Stimulated activated CD8-positive, alpha-beta memory T cell treated with anti-CD3 and anti-CD28 coated beads, Interleukin-12 subunit alpha, Interleukin-12 subunit beta, amount 100 ng/mL, for 1 hour (primary cell): ENCODE measurements at regions not wholly inside any gene's neighbourhood (a gene's known extent, or its start where the extent isn't known, plus 50 kb on each side); places are given as distances from the start of the nearest gene placed in this dataset.
"Not testable (repeated sequence)": the region's sequence is repeated elsewhere in the genome, so short reads cannot be mapped to it uniquely, and the experiment has no call there.

Source experiments
- DNase-seq: peaks from one replicate; pipeline ENCODE4 v3.0.0-alpha.2; 2020; ENCODE audit warnings: low read depth

- no peak for DNase-seq
Measured at GRCh38 chr13:70788074-70788473, 679.8 kb upstream of the KLHL1 start.

DNA sequence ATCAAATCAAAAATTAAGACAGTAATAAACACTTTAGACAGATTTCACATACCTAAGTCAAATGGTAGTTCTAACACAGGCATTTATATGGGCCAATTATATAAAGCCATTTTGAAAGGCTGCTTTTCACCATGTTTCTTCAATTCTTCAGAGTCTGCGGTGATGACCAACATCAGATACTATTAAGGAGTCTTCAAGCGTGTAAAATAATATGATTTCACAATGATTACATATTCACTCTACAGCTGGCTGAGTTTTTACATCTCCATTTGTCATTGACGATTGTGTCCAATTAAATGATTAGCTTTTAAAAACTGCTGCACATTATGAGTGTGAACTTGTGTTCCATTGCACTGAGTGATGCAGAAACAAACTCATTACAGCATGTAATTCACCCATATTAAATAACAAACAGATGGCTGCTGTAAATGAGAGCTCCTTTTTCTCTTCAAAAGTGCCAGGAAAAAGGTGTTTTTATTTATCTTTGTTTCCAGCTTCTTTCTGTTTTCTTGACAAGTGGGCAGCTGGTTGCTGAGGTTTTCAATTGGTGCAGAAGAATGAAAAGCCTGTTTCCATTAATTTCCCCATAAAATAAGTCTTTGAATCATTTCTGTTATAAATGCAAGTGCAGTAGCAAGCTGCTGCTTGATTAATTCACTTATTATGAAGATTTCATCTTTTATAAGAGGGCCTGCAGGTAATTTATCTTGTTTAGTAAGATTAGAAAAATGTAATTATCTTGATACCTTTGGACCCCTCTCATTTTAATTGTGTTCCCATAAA is 676.1 kb upstream of the KLHL1 start:
- DNase-seq: no peak

DNA sequence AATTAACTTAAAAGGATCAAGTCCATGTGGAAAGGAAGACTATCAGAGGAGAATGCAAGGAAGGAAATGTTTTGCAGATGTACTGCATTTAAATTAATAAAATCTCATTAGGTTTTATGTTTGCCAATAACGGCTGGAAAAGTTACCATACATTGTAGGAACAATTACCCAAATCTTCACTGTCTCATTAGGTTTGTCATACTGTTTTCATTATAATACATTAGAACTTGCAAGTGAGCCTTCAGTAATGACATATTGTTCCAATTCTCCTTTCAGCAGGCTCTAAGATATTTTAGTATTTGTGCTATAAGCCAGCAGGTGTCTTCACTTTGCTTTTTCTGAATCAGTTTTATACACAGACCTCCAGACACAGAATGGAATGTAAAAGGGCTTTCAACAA is 661.6 kb upstream of the KLHL1 start:
- no peak for DNase-seq

DNA sequence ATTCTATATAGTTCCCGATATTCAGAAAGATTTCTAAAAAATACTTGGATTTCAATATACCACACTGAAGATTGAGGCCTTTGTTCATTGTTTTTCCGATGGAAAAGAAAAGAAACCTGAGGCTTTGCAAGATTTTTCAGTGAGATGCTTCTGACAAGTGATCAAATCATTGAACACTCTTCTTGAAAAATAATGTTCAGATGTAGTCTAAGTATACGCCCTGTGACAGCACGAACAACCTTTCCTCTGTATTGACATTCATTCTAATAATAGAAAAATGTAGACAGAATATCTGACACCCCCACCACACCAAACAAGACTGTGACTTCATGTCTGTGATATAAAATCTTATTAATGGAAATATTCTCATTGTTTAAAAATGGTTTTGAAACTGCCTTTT is 650.7 kb upstream of the KLHL1 start:
- no peak for DNase-seq

DNA sequence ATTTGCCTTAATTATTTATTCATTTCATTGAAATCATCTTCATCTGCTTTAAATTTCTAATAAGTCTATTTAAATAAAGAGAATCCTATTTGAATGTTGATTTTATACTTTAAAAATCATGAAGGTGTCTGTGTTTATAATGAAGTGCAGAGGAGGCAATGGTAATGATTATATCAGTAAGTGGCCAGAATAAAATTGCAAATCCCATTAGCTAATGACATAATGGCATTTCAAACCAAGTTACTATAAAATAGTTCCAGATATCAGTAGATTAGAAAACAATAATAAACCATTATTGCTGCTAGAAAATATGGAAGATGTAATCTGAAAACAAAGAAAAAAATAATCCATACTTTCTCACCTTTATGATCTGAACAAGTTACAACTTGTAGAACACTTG is 647.8 kb upstream of the KLHL1 start:
- DNase-seq: no peak

- no peak for DNase-seq
Measured at GRCh38 chr13:70755456-70755855, 647.2 kb upstream of the KLHL1 start.

GRCh38 chr13:70747262-70747661 is 639.0 kb upstream of the KLHL1 start:
- no peak for DNase-seq

GRCh38 chr13:70746469-70746868 is 638.2 kb upstream of the KLHL1 start:
- not testable (repeated sequence) for DNase-seq

GRCh38 chr13:70736622-70737317 is 628.5 kb upstream of the KLHL1 start:
- no peak for DNase-seq

GRCh38 chr13:70732611-70733010 is 624.4 kb upstream of the KLHL1 start:
- no peak for DNase-seq

GRCh38 chr13:70729369-70729768 is 621.1 kb upstream of the KLHL1 start:
- DNase-seq: no peak

- DNase-seq: no peak
Measured at GRCh38 chr13:70723732-70724131, 615.5 kb upstream of the KLHL1 start.

GRCh38 chr13:70720386-70720785 is 612.1 kb upstream of the KLHL1 start:
- no peak for DNase-seq

DNA sequence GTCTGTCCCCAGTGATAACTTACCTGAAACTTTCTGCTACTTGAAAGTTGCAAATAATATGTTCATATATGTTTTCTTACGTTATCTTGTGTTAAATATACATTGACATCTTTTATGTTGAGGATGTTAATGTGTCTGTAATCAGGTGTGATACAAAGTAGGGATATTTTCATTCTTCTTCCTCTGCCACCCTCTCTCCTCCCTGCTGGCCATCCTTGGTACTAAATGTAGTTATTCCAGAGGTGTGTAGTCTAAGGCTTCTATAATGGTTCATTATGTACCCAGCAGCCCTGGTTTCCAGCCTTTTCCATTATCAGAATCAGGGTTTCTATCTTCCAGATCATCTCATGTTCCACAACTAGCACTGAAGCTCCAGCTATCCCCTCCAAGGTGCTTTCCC is 606.7 kb upstream of the KLHL1 start:
- no peak for DNase-seq

DNA sequence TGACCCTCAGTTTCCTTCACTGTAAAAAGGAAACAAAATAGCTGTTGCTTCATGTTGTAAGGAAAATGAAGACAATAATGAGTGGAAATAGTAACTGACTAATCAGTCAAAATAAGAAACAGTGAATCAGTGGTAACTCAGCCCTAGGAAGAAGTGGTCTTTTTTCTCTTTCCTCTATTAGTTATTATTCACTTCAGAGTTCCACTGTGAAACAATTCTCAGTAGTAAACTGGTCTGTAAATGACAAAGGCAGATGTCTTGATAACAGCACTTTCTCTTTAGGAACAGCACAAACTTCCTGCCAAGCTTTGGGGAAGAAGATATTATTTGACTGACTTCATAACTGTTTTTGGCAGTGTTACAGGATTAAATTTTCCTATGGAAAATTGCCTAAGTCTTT is 600.5 kb upstream of the KLHL1 start:
- no peak for DNase-seq

- DNase-seq: no peak
Measured at GRCh38 chr13:70703755-70704154, 595.5 kb upstream of the KLHL1 start.

GRCh38 chr13:70694996-70695715 is 586.9 kb upstream of the KLHL1 start:
- DNase-seq: no peak

DNA sequence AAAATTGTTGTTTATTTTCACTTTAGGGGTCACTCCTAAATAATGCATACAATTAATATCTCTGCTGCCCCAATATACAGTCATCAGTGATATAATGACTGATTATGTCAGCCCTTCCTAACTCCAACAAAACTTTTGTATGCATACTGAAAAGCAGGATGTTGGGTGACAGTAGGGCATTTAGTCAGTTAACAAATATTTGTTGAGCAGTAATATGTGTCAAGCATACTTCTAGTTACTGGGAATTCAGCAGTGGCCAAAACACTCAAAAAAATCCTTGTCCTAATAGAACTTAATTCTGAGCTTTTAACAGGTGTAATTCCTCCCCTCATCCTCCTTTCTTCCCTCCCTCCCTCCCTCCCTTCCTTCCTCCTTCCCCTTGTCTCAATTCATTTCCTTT is 560.7 kb upstream of the KLHL1 start:
- DNase-seq: no peak

GRCh38 chr13:70668293-70668692 is 560.0 kb upstream of the KLHL1 start:
- DNase-seq: no peak

DNA sequence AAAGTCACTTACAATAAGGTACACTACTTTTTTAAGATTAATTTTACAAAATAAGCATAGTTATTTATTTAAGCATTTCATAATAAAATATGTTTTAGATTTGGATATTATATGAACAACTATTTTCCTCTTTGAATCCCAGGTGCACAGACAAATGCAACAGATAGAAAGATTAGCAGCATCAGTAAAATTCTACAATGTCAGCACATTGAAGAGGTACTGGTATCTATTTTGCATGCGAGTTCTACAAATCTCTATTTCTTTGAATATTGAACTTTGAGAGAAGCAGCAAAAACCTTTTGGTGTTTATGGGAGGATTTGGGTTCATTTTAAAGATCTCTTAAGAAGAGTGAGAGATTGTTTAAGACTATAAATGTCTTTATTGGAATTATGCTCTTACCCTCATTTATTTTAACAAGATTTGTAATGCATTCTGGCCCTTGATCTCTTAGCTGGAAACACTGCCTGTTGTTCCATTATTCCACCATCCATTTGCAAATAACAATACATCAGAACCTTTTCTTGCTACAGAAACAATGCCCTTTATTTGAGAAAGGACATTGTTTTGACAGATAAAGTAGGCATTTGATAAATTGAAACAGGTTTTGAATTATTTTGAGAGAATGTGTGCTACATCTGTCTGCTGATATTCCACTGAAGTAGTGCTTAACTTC is 558.8 kb upstream of the KLHL1 start:
- no peak for DNase-seq

DNA sequence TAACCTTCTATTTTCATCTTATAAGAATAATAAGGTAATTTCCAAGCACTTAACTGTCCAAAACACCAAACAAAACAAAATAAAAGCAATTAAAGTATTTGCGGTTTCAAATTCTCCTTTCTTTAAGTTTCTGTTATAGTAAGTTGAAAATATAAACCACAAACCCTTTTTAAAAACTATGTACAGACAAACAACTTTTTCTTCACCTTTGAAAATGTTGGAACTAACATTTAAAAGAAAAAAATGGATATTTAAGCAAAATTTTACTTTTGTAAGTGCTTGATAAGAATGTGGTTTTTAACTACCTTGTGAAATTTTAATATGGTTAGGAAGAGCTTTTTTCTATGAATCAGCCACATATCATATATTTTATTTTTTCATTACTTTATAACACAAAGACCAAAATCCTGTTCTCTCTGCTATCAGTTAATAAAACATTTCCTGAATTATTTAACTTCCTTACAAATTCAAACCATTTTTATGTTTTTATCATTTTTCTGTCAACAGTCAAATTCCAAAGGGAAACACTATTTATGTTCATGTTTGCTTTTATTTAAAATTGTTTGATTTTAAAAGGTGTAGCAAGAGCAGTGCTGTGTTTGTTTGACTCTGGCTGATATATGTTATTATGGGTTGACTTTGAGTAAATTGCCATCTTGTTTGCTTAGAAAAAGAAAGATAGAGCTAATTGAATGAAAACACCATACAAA is 554.1 kb upstream of the KLHL1 start:
- no peak for DNase-seq

DNA sequence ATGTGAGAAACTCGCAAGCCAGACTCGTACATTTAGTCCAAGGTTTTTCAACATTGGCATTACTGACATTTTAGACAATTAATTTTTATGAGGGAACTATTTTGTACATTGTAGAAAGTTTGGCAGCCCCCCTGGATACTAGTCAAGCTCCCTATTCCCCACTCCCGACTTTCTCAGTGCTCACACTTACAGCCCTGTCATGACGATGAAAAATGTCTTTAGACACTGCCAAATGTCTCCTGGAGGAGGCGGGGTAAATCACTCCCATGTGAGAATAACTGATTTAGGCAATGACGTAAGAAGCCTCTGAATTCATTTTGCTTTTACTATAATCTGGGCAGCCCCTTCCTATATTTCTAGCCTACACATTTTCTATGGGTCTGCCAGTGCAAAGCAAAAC is 535.8 kb upstream of the KLHL1 start:
- DNase-seq: no peak
